HG03025 (cell line): ENCODE measurements at regions not wholly inside any gene's neighbourhood (a gene's known extent, or its start where the extent isn't known, plus 50 kb on each side); places are given as distances from the start of the nearest gene placed in this dataset.
"Not testable (repeated sequence)": the region's sequence is repeated elsewhere in the genome, so short reads cannot be mapped to it uniquely, and the experiment has no call there.

Source experiments
- ATAC-seq: cut with Tn5 transposase; IDR thresholded peaks from one replicate; pipeline ENCODE4 v1.9.1; 2021; ENCODE audit warnings: mild to moderate bottlenecking, moderate library complexity; ENCODE audit not compliant: unreplicated experiment, low FRiP score

GRCh38 chrX:40530509-40530908 is 50.3 kb upstream of the ATP6AP2 start:
- ATAC-seq = no peak

DNA sequence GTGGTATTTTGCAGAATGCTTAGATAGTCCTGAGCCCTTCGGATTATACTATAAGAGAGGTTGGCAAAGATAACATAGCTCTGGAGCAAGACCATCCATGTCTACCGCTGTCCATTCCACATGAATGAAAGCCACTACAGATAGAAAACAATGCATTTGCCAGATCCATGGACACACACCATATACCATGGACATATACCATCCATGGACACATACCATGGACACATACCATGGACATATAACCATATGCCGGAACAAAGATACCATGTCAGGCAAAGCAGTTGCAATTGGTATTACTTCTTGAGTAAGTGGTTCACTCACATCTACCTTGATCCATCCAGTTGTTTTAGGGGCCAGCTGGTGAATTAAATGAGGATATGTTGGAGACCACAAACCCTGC is 53.2 kb upstream of the ATP6AP2 start:
- no peak for ATAC-seq

GRCh38 chrX:40526412-40526811 is 54.4 kb upstream of the ATP6AP2 start:
- ATAC-seq = no peak

DNA sequence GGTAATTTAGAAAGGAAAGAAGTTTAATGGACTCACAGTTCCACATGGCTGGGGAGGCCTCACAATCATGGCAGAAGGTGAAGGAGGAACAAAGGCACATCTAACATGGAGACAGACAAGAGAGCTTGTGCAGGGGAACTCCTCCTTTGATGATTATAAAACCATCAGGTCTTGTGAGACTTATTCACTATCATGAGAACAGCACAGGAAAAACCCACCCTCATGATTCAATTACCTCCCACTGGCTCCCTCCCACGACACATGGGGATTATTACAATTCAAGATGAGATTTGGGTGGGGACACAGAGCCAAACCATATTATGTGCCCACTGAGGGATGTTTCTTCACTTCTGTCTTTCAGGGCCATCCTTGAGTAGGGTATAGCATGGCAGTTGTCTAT is 54.9 kb upstream of the ATP6AP2 start:
- not testable (repeated sequence) for ATAC-seq

DNA sequence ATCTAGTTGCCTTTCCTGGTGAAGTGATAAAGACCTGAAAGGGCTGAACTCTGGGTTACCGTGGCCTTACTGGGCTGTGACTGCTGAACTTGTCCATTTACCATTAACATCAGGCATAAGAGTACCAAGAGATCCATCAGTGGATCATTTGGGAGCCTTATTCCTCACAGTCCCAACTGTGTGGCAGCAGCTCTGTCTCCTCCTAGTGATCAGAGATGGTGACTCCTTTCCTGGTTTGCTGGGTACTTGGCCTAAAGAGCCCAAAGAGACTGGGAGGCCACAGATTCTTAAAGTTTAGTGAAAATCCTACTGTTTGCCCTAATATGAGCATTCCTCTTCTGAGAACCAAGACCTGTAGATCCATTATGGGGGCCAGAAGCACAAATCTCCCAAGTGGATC is 56.3 kb upstream of the ATP6AP2 start:
- ATAC-seq = no peak

DNA sequence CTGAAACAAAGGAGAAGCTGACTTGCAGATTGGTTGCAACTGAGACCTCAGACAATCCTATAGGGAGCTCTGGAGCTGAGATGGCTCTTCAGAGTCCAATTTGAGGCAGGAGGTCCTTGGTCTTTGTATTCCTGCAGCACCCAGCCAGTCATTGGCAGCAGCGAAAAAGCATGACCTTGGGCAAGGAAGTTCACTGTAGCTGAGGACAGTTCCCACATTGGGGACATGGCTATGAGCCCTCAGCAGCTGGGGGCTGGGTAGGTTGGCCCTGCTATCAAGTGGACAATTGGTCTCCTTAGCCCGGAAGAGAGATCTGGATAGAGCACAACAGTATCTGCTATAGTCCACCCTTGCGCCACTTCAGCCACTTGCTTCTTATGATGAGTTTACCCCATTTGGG is 56.9 kb upstream of the ATP6AP2 start:
- no peak for ATAC-seq

- no peak for ATAC-seq
Observed at GRCh38 chrX:40521868-40522450, 58.8 kb upstream of the ATP6AP2 start.

DNA sequence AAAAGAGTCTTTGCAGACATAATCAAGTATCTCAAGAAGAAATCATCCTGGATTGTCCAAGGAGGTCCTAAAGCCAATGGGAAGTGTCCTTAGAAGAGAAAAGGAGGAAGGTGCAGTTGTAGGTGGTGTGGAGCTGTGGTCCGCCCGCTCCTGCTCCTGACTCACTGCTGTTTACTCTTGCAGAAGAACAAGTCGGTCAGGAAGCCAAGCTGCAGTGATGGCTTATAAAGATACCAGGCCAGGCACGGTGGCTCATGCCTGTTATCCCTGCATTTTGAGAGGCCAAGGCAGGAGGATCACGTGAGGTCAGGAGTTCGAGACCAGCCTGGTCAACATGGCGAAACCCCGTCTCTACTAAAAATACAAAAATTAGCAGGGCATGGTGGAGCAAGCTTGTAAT is 66.4 kb upstream of the ATP6AP2 start:
- no peak for ATAC-seq

- no peak for ATAC-seq
Observed at GRCh38 chrX:40513835-40514234, 66.9 kb upstream of the ATP6AP2 start.

DNA sequence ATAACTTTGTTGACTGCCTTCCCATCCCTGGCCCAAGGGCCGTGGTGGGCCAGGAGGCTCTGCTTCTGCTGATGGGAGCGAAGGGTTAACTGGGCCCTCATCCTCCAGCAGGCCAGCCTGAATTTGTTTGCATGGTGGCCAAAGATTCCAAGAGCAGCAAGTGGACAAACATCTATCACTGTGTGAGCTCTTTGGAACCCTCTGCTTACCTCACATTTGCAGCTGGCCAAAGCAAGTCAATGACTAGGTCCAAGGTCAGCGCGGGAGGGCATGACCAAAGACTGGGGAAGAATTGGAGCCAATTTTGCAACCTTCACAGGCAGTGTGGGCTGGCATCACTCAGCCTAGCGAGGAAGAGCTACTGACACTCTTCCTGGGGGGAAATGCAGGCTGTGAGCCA is 67.8 kb upstream of the ATP6AP2 start:
- ATAC-seq = no peak

- ATAC-seq = no peak
Observed at GRCh38 chrX:40511258-40511657, 69.5 kb upstream of the ATP6AP2 start.

DNA sequence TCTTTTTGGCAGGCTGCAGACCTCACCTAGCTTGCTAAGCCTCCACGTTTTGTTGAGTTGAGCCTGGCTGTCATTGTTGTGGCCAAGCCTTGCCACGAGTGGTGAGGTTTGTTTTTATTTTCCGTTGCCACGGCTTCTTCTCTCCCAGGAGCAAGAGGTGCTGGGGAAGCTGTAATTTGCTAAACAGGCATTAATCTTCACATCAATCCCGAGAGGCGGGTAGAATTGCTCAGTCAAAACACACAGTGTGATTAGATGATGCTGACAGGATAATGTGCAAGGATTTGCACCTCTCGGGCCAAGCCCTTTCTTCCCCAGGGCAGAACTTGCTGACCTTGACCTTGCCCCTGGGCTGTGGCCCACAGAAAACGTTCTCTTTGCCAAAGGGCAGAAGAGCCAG is 72.2 kb upstream of the ATP6AP2 start:
- ATAC-seq = no peak

DNA sequence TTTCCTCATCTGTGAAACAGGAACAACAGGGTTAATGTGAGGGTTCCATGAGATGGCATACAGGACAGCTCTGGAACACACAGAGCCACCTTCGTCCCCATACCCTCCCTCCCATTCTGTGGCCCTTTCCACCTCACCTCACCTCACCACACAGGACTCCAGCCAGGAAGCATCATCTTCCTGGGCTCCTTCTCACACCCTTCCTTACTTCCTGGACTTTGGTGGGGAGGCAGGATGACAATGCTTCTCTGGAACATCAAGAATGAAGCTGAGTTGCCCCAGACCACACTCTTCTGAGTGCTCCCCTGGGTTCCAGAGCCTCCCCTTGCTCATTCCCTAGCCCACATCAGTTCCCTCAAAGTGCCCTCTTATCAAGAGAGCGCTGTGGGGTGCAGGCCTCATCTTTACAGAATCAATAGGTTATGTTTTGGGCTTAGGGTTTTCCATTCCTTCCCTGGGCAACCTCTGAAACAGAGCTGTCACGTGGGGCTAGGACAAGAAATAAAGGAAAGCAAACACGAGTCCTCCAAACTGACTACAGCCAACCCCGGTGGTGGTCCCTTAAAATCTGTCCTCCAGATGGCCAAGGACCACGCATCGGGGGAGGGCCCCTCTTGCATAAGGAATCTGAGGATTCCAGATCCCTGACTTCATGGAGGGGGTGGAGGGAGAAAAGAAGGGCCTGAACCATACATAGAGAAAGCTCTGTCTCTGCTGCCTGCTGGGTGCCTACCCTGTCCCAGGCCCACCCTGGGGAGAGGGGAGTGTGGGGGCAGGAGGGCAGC is 74.4 kb upstream of the ATP6AP2 start:
- ATAC-seq = no peak

DNA sequence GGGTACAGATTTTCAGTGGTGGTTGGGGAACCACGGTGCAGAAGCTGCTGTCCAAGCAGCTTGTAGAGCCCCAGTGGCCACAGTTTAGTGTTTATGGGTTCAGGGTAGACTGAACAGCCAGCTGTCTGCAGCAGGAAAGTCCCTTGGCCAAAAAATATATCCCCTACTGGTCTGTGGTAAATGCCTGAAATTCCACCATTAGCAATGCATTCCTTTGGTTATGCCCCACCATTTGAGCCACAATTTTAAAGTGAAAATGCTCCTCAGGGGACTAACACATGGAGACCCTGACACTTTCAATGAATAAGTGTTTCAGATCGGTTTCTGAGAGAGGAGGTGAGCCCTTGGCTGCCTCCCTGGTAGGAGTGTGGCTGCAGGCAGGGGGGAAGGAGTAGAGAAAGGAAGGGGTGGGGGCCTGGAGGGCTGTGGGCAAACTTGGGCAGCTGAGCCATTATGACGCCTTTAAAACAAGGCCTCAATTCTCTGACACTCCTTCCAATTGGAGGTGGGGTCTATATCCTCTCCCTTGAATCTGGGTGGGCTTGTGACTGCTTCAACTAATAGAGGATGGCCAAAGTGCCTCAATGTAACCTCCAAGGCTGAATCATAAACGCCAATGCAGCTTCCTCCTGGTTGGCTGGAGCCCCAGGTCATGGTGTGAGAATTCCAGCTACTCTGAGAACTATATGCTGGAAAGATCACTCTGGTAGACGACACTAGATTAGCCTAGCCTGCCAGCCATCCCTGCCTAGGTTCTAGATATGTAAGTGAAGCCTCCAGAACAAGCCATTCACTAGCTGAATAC is 75.8 kb upstream of the ATP6AP2 start:
- no peak for ATAC-seq

DNA sequence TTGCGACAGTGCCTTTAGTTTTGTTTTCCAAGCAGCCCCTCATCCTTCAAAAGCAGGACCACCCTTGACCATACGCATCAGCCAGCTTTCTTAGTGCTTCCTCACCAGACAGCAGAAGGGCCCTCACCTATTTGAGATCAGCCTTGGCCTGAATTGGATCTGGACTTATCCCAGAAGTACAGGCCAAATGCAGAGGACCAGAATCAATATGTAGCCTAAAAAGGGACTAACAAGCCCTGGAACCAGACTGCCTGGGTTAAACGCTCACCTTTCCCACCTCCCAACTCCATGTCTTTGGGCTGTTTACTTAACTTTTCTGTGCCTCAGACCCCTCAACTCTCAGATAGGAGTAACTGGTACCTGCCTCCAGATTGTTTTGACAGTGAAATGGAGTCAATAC is 77.7 kb upstream of the ATP6AP2 start:
- no peak for ATAC-seq

GRCh38 chrX:40502688-40503087 is 78.1 kb upstream of the ATP6AP2 start:
- ATAC-seq = no peak

DNA sequence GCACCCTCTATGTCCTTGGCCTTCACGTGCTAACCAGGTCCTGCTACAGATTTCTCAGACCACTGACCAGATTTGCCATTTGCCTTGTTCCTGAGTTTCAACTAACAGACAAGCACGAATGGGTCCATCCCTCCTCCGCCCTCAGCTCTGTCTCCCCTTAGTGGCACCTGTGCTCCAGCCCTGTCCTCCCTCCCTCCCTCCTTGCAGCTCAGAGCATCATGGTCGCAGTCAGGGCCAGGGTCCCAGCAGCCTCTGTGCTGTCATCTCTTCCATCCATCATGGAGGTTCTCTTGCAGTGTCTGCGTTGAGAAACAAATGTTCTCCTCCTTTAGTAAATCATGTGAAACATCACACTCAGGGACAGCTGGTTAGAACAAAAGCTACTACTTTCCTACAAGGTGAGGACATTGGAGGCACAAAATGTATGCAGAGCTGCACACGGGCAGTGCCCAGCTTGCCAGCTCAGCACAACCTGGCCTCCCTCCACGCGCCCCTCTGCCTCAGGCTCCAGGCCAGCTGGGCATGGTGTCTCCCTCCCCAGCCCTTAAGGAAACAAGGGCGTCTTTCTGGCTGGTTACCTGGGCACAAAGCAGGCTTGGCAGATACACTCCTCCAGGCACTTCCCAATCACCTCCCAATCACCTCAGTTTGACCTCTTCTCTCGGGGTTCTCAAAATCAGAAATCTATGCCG is 79.5 kb upstream of the ATP6AP2 start:
- ATAC-seq = no peak

DNA sequence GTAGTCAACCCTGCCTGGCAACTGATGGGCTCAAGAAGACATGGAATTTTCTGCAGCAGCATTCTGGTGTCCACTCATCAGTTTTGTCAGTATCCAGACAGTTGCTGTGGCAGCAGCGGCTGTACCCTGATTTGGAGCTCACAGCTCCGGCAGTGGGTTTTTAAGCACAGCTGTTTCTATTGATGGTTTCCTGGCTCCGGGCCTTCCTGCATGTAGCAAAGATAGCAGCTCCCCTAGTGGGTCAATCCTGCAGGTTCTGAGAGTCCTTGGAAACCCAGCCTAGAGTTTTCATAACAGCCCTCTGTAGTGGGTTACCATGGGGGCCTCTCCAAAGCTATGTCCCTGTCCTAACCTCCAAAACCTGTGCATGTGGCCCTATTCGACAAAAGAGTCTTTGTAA is 84.0 kb upstream of the ATP6AP2 start:
- ATAC-seq = no peak

- ATAC-seq = no peak
Observed at GRCh38 chrX:40495659-40496058, 85.1 kb upstream of the ATP6AP2 start.

- no peak for ATAC-seq
Observed at GRCh38 chrX:40494005-40494404, 86.8 kb upstream of the ATP6AP2 start.

DNA sequence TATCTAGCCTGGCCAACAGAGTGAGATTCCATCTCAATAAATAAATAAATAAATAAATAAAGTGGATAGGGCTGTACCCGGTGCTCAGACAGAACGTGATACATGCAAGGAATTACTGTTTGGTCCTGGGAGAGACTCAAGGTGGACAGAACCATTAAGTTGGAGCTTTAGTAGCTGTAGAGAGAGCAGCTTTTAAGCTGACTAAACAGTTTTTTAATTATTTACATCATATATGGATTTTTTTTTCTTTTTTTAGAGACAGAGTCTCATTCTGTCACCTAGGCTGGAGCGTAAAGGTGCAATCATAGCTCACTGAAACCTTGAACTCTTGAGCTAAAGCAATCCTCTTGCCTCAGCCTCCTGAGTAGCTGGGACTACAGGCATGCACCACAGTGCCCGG is 92.5 kb upstream of the ATP6AP2 start:
- ATAC-seq = no peak
